Neural cell (in vitro differentiated cells): ENCODE measurements at regions not wholly inside any gene's neighbourhood (a gene's known extent, or its start where the extent isn't known, plus 50 kb on each side); places are given as distances from the start of the nearest gene placed in this dataset.

Source experiments
- EP300 ChIP-seq: fragments of 450-650 bp; conservative IDR thresholded peaks from 2 replicates; pipeline ENCODE4 v1.6.1; 2014; ENCODE audit warnings: antibody characterized with exemption, mild to moderate bottlenecking, moderate library complexity; ENCODE audit not compliant: poor library complexity, severe bottlenecking
- EZH2 ChIP-seq: fragments of 200-600, 300-800 bp; shearing (Covaris generic), sonication (generic); IDR thresholded peaks from 2 replicates; pipeline ENCODE4 v1.6.1; 2014; ENCODE audit warnings: antibody characterized with exemption, low read length, borderline replicate concordance, mild to moderate bottlenecking; ENCODE audit not compliant: insufficient read depth, poor library complexity, severe bottlenecking
- MXI1 ChIP-seq: fragments of 450-650 bp; conservative IDR thresholded peaks from 2 replicates; pipeline ENCODE4 v1.6.1; 2014; ENCODE audit warnings: antibody characterized with exemption, mild to moderate bottlenecking; ENCODE audit not compliant: poor library complexity, severe bottlenecking
- POLR2AphosphoS5 ChIP-seq: IDR thresholded peaks from 2 replicates; pipeline ENCODE4 v1.6.1; 2012
- RAD21 ChIP-seq: fragments of 450-650 bp; conservative IDR thresholded peaks from 2 replicates; pipeline ENCODE4 v1.6.1; 2014; ENCODE audit warnings: antibody characterized with exemption, mild to moderate bottlenecking, moderate library complexity
- TF ChIP-seq, protein P1 (sequence below): fragments of 450-650 bp; IDR thresholded peaks from 2 replicates; pipeline ENCODE4 v1.5.1; 2014; ENCODE audit warnings: antibody characterized with exemption, mild to moderate bottlenecking, moderate library complexity; ENCODE audit not compliant: poor library complexity, severe bottlenecking
- TF ChIP-seq, protein P2 (sequence below): IDR thresholded peaks from 2 replicates; pipeline ENCODE4 v1.6.1; 2012; ENCODE audit warnings: borderline replicate concordance

DNA sequence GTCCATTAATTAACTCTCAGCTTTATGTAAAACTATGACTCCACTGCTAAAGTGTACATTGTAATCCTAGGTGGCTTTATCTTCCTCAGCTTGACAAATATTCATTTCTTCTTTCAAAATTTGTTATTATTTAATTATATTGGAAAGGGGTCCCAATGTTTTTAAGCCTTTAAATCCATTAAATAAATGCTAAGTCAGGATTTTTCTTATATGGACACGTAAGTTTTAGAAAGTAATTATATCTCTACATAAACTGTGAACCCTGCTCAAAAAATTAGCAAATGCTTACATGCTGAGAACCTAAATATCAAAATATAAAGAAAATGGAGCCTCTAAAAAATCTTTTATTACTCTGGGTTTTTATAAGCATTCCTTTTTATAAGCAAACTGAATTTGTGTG lies 78.2 kb upstream of the MIR17HG start:
- TF ChIP-seq, protein P1, sequence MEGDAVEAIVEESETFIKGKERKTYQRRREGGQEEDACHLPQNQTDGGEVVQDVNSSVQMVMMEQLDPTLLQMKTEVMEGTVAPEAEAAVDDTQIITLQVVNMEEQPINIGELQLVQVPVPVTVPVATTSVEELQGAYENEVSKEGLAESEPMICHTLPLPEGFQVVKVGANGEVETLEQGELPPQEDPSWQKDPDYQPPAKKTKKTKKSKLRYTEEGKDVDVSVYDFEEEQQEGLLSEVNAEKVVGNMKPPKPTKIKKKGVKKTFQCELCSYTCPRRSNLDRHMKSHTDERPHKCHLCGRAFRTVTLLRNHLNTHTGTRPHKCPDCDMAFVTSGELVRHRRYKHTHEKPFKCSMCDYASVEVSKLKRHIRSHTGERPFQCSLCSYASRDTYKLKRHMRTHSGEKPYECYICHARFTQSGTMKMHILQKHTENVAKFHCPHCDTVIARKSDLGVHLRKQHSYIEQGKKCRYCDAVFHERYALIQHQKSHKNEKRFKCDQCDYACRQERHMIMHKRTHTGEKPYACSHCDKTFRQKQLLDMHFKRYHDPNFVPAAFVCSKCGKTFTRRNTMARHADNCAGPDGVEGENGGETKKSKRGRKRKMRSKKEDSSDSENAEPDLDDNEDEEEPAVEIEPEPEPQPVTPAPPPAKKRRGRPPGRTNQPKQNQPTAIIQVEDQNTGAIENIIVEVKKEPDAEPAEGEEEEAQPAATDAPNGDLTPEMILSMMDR: no peak
- TF ChIP-seq MXI1: no peak
- TF ChIP-seq POLR2AphosphoS5: no peak
- TF ChIP-seq EZH2: no peak
- no peak for TF ChIP-seq EP300
- no peak for TF ChIP-seq RAD21
- TF ChIP-seq, protein P2, sequence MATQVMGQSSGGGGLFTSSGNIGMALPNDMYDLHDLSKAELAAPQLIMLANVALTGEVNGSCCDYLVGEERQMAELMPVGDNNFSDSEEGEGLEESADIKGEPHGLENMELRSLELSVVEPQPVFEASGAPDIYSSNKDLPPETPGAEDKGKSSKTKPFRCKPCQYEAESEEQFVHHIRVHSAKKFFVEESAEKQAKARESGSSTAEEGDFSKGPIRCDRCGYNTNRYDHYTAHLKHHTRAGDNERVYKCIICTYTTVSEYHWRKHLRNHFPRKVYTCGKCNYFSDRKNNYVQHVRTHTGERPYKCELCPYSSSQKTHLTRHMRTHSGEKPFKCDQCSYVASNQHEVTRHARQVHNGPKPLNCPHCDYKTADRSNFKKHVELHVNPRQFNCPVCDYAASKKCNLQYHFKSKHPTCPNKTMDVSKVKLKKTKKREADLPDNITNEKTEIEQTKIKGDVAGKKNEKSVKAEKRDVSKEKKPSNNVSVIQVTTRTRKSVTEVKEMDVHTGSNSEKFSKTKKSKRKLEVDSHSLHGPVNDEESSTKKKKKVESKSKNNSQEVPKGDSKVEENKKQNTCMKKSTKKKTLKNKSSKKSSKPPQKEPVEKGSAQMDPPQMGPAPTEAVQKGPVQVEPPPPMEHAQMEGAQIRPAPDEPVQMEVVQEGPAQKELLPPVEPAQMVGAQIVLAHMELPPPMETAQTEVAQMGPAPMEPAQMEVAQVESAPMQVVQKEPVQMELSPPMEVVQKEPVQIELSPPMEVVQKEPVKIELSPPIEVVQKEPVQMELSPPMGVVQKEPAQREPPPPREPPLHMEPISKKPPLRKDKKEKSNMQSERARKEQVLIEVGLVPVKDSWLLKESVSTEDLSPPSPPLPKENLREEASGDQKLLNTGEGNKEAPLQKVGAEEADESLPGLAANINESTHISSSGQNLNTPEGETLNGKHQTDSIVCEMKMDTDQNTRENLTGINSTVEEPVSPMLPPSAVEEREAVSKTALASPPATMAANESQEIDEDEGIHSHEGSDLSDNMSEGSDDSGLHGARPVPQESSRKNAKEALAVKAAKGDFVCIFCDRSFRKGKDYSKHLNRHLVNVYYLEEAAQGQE: no peak
